GM18498 (cell line): ENCODE measurements at regions not wholly inside any gene's neighbourhood (a gene's known extent, or its start where the extent isn't known, plus 50 kb on each side); places are given as distances from the start of the nearest gene placed in this dataset.

ENCODE experiments used
- ATAC-seq: cut with Tn5 transposase; IDR thresholded peaks from one replicate; pipeline ENCODE4 v1.9.1; 2021; ENCODE audit warnings: mild to moderate bottlenecking, moderate library complexity; ENCODE audit not compliant: unreplicated experiment

DNA sequence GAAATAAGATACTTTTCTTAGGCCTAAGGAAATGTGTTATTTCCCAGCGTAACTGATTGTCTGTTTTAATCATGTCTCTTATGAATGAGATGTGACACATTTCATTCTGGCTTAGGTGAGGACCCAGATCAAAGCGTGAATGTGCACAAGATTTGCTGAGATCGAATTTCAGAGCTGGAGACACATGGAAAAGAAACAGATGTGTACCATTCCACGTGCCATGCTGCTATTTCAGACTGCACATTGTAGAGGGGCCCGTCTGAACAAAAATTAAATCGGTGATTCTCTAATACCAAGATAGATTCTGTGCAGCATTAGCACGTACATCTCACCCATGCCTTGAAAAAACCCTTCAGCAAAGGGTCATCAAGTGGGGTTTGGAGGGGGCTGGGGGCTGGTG, 290.4 kb downstream of the AACS start:
- no peak for ATAC-seq

DNA sequence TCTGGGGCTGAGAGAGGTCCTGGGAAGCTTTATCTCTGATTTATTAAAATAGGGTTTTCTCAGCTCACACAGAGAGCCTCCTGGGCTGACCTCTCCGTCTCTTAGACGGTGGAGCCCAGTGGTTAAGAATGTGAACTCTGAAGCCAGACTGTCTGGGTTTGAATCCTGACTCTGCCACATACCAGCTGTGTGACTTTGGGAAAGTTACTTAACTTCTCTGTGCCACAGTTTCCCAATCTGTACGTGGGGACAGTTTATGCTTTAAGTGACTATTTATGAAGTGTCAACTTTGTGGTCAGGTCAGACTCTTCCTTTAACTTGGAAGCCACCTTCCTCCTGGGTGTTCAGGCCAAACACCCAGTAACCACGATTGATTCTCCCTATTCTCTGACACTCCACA, 290.9 kb downstream of the AACS start:
- ATAC-seq, result no peak

- no peak for ATAC-seq
Observed at GRCh38 chr12:125357561-125357960, 292.3 kb downstream of the AACS start.

GRCh38 chr12:125360540-125360939, 295.3 kb downstream of the AACS start:
- ATAC-seq, result no peak

DNA sequence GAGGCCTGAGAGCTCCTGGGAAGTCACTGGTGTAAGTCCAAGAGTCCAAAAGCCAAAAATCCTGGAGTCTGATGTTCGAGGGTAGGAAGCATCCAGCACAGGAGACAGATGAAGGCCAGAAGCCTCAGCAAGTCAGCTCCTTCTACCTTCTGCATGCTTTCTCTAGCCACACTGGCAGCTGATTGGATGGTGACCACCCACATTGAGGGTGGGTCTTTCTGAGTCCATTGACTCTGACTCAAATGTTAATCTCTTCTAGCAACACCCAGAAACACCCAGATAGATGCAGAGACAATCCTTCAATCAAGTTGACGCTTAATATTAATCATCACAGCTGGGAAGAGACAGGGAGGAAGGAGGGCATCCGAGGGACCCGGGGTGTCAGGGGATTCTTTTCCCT, 305.8 kb downstream of the AACS start:
- ATAC-seq, result no peak

DNA sequence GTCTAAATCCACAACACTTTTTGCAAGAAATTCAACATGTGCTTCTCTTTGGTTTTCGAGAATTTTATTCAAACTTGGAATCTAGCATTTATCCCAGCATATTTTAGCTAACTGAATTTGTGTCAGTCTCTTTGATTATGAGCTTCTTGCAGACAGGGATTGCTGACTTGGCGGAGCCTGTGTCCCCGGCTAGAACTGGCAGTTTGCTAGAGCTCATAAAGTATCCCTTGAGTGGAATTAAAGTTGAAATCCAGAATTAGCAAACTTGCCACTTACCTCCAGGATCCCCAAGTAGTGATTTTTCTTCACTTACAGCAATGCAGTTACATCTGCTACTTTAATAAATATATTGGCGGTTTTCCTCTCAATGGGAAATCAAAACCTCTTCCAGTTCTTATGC, 306.9 kb downstream of the AACS start:
- ATAC-seq, result no peak

- no peak for ATAC-seq
Observed at GRCh38 chr12:125373375-125373774, 308.1 kb downstream of the AACS start.

DNA sequence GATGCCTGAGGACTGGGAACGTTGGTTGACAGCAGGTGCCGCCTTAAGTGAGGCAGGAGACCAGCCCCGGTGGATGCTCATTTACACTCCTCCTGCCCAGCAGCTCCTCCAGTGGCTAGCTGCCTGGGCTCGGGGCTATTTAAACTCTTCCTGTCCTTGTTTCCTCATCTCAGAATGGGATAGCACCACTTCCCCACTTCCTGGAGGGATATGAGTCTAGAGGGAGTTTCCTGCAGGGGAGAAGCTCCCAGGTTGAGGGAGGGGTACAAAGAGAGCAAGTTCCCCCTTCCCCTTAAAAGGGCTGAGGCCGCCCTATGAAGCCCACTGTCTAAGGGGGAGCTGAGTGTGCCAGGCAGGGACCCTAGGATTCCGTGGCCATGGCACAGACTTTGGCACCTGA, 311.2 kb downstream of the AACS start:
- no peak for ATAC-seq

DNA sequence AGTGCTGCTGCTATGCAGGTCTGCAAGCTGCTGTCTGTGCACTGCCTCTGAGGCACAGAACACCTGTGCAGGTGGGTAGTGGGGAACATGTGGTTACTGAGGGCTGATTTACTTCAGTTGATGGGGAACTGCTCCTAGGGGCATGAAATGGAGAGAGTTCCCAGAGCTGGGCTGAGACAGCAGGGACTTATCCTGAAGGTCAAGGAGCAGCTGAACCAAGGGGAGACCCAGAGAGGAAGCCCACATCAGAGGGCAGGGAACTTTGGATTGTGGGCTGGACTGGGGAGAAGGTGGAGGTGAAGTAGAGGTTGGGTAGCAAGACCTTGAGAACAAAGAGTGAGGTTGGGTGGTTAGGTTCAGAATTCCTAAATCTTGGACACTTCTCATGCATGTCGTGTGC, 311.9 kb downstream of the AACS start:
- no peak for ATAC-seq

DNA sequence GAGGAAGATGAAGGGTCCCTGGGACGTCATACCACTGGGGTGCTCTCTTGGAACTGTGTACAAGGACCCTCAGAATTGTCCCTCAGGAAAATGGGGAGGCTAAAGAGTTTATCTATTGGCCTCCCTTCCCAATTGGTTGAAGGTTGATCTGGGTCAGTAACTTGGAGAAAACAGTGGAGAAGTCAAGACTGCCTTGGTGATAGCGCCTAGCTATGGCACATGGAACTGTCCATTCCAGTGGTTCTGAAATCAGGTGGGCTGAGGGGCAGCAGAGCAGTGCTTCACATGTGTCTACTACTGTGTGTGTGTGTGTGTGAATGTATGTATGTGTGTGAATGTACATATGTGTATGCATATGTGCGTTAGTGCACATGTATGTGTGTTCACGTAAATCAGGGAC, 316.1 kb downstream of the AACS start:
- ATAC-seq, result no peak

DNA sequence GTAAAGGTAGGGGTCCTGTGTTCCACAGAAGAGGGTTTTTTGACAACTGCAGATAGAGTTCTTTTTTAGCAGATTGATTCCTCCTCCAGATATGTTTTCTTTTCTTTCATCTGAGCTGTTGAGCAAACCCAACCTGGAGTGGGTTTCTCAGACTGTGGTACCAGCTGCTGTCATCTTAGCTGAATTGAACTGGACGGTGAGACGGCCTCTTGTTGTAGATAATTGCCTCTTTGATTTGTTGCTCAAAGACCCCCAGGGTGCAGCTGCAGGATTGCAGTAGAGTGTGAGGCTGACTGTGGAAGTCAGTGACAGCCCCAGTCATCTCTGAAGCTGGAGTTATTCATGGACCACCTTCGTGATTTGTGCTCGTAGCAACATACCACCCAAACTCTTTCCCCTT, 317.7 kb downstream of the AACS start:
- ATAC-seq, result no peak

DNA sequence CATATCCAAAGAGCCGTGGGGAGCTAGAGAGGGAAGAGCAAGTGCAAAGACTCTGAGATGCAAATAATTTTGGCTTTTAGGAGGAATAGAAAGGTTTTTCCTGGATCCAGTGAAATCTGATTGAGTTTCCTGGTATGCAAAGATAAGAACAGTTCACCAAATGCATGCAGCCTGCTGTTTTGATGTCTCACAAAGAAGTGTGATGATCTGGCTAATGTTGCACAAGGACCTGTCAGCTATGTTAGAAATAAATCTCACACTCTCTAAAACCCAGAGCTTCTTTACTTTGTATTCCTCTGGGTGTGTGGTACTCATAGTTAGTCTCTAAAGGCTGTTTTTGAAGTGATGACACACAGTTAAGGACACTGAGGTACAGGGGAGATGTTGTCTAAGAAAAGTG, 321.4 kb downstream of the AACS start:
- ATAC-seq, result no peak

- no peak for ATAC-seq
Observed at GRCh38 chr12:125387206-125387605, 322.0 kb downstream of the AACS start.

DNA sequence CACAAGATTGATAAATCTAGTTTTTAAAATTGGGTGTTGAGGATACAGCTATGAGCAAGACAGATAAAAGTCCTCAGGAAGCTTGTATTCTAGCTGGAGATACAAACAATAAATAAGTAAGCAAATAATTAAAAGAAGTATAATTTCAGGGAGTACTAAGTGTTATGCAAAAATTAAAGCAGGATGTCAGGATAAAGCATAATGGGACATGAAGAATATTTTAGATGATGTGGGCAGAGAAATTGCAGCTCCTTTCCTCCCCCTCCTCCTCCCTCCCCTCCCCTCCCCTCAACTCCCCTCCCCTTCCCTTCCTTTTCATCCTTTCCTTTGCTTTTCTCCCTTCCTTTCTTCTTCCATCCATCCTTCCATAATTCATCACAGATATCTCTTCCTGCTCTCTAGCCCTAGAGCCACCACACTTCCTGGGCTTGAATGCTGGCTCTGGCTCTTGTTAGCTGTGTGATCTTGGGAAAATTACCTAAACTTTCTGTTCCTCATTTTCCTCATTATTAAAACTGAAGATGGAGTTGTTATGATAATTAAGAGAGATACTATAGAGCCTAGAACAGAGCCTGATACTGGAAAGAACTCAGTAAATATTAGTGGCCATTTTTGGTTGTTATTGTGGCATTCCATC, 323.9 kb downstream of the AACS start:
- ATAC-seq, result no peak

DNA sequence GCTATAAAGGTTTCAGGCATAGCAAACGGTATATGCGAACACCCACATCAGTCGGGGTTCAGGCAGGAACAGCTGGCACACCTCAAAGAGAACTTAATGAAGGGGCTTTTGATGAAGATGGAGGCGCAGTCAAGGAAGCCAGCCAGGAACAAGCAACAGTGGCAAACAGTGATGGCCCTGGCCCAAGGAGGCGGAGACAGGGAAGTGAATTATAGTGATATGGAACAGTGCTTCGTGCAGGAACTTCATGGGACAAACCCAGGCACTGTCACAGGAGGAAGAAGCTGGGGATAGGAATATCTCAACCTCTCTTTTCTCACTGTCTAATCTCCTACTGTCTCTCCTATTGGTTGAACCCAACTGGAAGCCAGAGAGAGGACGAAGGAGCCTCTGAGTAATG, 328.3 kb downstream of the AACS start:
- no peak for ATAC-seq

GRCh38 chr12:125395583-125396215, 330.5 kb downstream of the AACS start:
- no peak for ATAC-seq

DNA sequence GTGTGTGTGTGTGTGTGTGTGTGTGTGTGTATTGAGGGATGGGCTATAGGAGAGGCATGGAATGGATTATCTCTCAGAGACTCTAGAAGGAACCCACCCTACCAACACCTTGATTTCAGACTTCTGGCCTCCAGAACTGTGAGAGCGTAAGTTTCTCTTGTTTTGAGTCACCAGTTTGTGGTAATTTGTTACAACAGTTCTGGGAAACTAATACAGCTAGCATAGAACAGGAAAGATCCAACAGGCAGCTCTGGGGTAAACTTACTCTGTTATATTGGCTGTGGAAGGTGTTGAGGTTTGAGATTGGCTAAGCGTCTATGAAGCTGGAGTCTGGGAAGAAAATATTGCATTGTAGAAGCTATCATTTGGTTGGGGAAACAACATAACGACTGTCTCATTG, 334.3 kb downstream of the AACS start:
- no peak for ATAC-seq

- no peak for ATAC-seq
Observed at GRCh38 chr12:125402874-125403789, 337.9 kb downstream of the AACS start.

GRCh38 chr12:125403843-125404242, 338.6 kb downstream of the AACS start:
- no peak for ATAC-seq

GRCh38 chr12:125406131-125406530, 340.9 kb downstream of the AACS start:
- ATAC-seq, result peak; percentile 91

DNA sequence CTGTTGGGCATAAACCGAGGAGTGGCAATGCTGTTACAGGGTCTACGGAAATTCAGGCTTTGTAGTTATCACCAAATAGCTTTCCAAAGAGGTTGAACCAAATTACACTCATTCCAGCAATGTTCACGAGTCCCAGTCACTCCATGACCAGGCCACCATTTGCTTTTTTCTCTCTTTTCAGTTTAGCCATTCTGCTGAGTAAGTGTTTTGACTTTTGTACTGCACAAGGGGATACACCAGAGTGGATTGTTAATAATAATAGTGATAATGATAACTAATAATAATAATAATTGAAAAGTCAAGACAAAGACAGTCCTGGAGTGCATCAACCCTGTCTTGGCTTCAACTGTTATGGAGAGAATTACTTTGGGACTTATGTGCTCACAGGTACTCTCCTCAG, 343.5 kb downstream of the AACS start:
- no peak for ATAC-seq

DNA sequence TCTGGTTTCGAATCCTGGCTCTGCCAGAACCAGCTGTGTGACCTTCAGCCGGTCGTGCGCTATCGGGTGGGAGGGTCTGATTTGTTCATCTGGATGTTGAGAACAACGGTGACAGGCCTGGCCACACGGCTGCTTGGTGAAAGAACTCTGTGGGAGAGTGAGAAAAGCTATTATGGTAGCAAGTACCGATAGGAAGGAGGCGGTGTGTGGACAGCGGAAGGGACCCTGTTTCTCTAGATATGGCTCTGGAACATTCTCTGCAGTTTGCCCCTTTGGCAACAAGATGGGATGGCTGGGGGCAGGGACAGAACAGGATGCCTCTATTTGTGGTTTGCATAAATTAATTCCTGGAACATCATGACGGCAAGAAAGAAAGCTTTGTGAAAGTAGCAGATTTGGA, 347.3 kb downstream of the AACS start:
- no peak for ATAC-seq
